Activated CD4-positive, CD25-positive, alpha-beta regulatory T cell treated with anti-CD3 and anti-CD28 coated beads, Interleukin-2, amount 50 U/mL, for 16 hours (primary cell): ENCODE measurements at regions not wholly inside any gene's neighbourhood (a gene's known extent, or its start where the extent isn't known, plus 50 kb on each side); places are given as distances from the start of the nearest gene placed in this dataset.

Experiments
- DNase-seq: peaks from one replicate; pipeline ENCODE4 v3.0.0-alpha.2; 2020; ENCODE audit warnings: low read depth, low spot score

- DNase-seq, result no peak
These were observed 51.0 kb upstream of the VEGFC start for GRCh38 chr4:176843710-176844109.

- no peak for DNase-seq
These were observed 51.7 kb upstream of the VEGFC start for GRCh38 chr4:176844448-176844847.

- DNase-seq, result no peak
These were observed 52.9 kb upstream of the VEGFC start for GRCh38 chr4:176845636-176846035.

GRCh38 chr4:176849076-176849475 is 56.4 kb upstream of the VEGFC start:
- DNase-seq, result no peak

- DNase-seq, result no peak
These were observed 57.7 kb upstream of the VEGFC start for GRCh38 chr4:176850436-176850835.

- no peak for DNase-seq
These were observed 63.7 kb upstream of the VEGFC start for GRCh38 chr4:176856421-176856820.

- no peak for DNase-seq
These were observed 66.1 kb upstream of the VEGFC start for GRCh38 chr4:176858839-176859238.

GRCh38 chr4:176864238-176864637 is 71.5 kb upstream of the VEGFC start:
- no peak for DNase-seq

- DNase-seq, result no peak
These were observed 76.0 kb upstream of the VEGFC start for GRCh38 chr4:176868676-176869075.

GRCh38 chr4:176872461-176872860 is 79.7 kb upstream of the VEGFC start:
- no peak for DNase-seq

GRCh38 chr4:176874721-176875445 is 82.2 kb upstream of the VEGFC start:
- no peak for DNase-seq

- no peak for DNase-seq
These were observed 82.8 kb upstream of the VEGFC start for GRCh38 chr4:176875446-176875930.

- no peak for DNase-seq
These were observed 86.8 kb upstream of the VEGFC start for GRCh38 chr4:176879380-176880116.

GRCh38 chr4:176882206-176882605 is 89.5 kb upstream of the VEGFC start:
- no peak for DNase-seq

GRCh38 chr4:176883108-176883550 is 90.4 kb upstream of the VEGFC start:
- no peak for DNase-seq

GRCh38 chr4:176883681-176884418 is 91.1 kb upstream of the VEGFC start:
- no peak for DNase-seq

GRCh38 chr4:176885224-176885623 is 92.5 kb upstream of the VEGFC start:
- no peak for DNase-seq

- DNase-seq, result no peak
These were observed 93.4 kb upstream of the VEGFC start for GRCh38 chr4:176886135-176886534.

- DNase-seq, result no peak
These were observed 97.1 kb upstream of the VEGFC start for GRCh38 chr4:176889776-176890175.

GRCh38 chr4:176894498-176894897 is 101.8 kb upstream of the VEGFC start:
- no peak for DNase-seq

- DNase-seq, result no peak
These were observed 103.5 kb upstream of the VEGFC start for GRCh38 chr4:176896211-176896610.

- DNase-seq, result no peak
These were observed 104.5 kb upstream of the VEGFC start for GRCh38 chr4:176897226-176897625.
